ENCODE measurements at regions not wholly inside any gene's neighbourhood (a gene's known extent, or its start where the extent isn't known, plus 50 kb on each side); places are given as distances from the start of the nearest gene placed in this dataset.

DNA sequence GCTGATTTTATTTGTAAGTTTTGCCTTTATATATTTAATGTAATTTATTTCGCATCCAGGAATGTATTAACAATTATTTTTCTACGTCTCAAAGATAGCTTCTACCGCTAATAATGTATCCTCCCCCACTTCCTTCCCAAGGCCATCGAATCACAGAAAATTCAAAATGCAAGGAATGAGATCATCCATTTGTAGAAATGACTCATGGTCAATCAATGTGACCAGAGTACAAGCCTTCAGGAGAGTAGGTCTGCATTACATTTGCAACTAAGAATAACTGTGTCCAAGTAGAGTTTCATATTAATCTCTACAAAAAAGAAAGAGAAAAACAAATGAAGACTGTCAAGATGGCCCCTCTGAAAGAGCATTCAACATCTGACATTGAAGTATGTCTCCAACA lies 205.9 kb upstream of the PHF14 start:
- no peaks in the 10 kb centered on the region for H3K36me3 ChIP-seq (replicated peaks; ENCODE audit: insufficient read depth, low read length)
- H3K27me3 ChIP-seq (replicated peaks; ENCODE audit: insufficient read depth, low read length), result no peaks in the 10 kb centered on the region
- no peaks in the 10 kb centered on the region for H3F3A ChIP-seq (ENCODE audit: insufficient read depth, low read length)
- H2AFZ ChIP-seq (ENCODE audit: low read length), result no peak overlapping the region
- TF ChIP-seq EZH2phosphoT487 (IDR thresholded peaks at IDR 0.05; ENCODE audit: low read length), result no peak
- TF ChIP-seq EZH2 (optimal IDR thresholded peaks at IDR 0.05; ENCODE audit: low read depth, low read length), result no peak
- TF ChIP-seq, protein P1, sequence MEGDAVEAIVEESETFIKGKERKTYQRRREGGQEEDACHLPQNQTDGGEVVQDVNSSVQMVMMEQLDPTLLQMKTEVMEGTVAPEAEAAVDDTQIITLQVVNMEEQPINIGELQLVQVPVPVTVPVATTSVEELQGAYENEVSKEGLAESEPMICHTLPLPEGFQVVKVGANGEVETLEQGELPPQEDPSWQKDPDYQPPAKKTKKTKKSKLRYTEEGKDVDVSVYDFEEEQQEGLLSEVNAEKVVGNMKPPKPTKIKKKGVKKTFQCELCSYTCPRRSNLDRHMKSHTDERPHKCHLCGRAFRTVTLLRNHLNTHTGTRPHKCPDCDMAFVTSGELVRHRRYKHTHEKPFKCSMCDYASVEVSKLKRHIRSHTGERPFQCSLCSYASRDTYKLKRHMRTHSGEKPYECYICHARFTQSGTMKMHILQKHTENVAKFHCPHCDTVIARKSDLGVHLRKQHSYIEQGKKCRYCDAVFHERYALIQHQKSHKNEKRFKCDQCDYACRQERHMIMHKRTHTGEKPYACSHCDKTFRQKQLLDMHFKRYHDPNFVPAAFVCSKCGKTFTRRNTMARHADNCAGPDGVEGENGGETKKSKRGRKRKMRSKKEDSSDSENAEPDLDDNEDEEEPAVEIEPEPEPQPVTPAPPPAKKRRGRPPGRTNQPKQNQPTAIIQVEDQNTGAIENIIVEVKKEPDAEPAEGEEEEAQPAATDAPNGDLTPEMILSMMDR (IDR thresholded peaks at IDR 0.05; ENCODE audit: low read length), result no peak
- no peak overlapping the region for H3K4me3 ChIP-seq (ENCODE audit: low read length)
- H3K9ac ChIP-seq (ENCODE audit: low read length), result no peak overlapping the region
- H3K27ac ChIP-seq (ENCODE audit: low read length), result no peak overlapping the region
- no peaks in the 10 kb centered on the region for H3K9me2 ChIP-seq (replicated peaks; ENCODE audit: insufficient read depth, low read length)
- H3K4me2 ChIP-seq (ENCODE audit: low read depth, low read length), result no peak overlapping the region
- no peak for DNase-seq
- no peaks in the 10 kb centered on the region for H3K79me2 ChIP-seq (ENCODE audit: low read length)
- no peaks in the 10 kb centered on the region for H3K9me3 ChIP-seq (replicated peaks; ENCODE audit: insufficient read depth, low read length)
- no peaks in the 10 kb centered on the region for H4K20me1 ChIP-seq (ENCODE audit: insufficient read depth, low read length)
- no peaks in the 10 kb centered on the region for H3K4me1 ChIP-seq (ENCODE audit: low read length)

DNA sequence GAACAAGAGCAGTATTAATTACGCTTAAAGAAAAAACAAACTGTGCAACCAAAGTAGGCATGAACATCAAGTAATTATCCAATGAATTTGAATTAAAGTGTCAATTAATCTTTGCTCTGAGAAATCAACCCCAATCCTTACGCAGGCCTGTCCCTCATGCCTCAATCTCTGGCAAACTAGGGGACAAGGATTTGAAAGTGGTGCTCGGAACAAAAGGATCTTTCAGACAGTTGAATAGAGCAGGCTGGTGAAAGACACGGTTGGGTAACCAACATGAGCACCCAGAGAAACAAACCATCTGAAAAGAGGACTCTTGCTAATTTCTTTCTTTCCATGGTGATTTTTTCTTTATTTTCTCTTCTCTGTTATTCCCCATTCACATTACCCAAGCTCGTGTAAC lies 203.5 kb upstream of the PHF14 start:
- H3K36me3 ChIP-seq (replicated peaks; ENCODE audit: insufficient read depth, low read length), result no peaks in the 10 kb centered on the region
- H3K9me2 ChIP-seq (replicated peaks; ENCODE audit: insufficient read depth, low read length), result no peaks in the 10 kb centered on the region
- H2AFZ ChIP-seq (ENCODE audit: low read length), result no peak overlapping the region
- no peak overlapping the region for H3K27ac ChIP-seq (ENCODE audit: low read length)
- H3K9ac ChIP-seq (ENCODE audit: low read length), result no peak overlapping the region
- no peaks in the 10 kb centered on the region for H3K9me3 ChIP-seq (replicated peaks; ENCODE audit: insufficient read depth, low read length)
- H4K20me1 ChIP-seq (ENCODE audit: insufficient read depth, low read length), result no peaks in the 10 kb centered on the region
- TF ChIP-seq EZH2phosphoT487 (IDR thresholded peaks at IDR 0.05; ENCODE audit: low read length) (no peak), EZH2 (optimal IDR thresholded peaks at IDR 0.05; ENCODE audit: low read depth, low read length) (no peak)
- TF ChIP-seq, protein P1 (IDR thresholded peaks at IDR 0.05; ENCODE audit: low read length), result no peak
- no peaks in the 10 kb centered on the region for H3K79me2 ChIP-seq (ENCODE audit: low read length)
- no peaks in the 10 kb centered on the region for H3K27me3 ChIP-seq (replicated peaks; ENCODE audit: insufficient read depth, low read length)
- H3K4me1 ChIP-seq (ENCODE audit: low read length), result no peaks in the 10 kb centered on the region
- no peaks in the 10 kb centered on the region for H3F3A ChIP-seq (ENCODE audit: insufficient read depth, low read length)
- no peak overlapping the region for H3K4me3 ChIP-seq (ENCODE audit: low read length)
- DNase-seq, result no peak
- H3K4me2 ChIP-seq (ENCODE audit: low read depth, low read length), result no peak overlapping the region

DNA sequence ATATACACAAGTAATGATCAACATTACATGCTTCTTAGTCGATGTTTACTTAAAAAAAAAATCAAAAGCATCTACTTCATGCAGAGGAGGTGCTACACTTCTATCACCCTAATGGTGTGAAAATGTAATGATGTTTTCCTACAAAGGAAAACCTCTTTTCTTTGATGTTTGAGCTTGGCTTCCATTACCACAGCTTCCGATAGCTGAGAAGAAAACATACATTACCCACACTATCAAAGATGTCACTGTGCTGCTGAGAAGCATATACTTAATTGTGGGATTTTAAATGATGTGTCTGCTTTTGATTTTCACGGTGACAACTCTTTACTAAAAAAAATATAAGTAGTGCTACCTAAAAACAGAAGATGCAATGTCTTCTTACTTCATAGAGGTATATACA lies 200.2 kb upstream of the PHF14 start:
- Histone ChIP-seq H3K27ac (ENCODE audit: low read length) (no peak overlapping the region), H3K27me3 (replicated peaks; ENCODE audit: insufficient read depth, low read length) (no peaks in the 10 kb centered on the region), H3F3A (ENCODE audit: insufficient read depth, low read length) (no peaks in the 10 kb centered on the region), H3K79me2 (ENCODE audit: low read length) (no peaks in the 10 kb centered on the region), H3K36me3 (replicated peaks; ENCODE audit: insufficient read depth, low read length) (no peaks in the 10 kb centered on the region), H3K4me3 (ENCODE audit: low read length) (no peak overlapping the region), H3K9me2 (replicated peaks; ENCODE audit: insufficient read depth, low read length) (no peaks in the 10 kb centered on the region), H2AFZ (ENCODE audit: low read length) (no peak overlapping the region), H3K4me1 (ENCODE audit: low read length) (no peaks in the 10 kb centered on the region), H3K4me2 (ENCODE audit: low read depth, low read length) (no peak overlapping the region), H4K20me1 (ENCODE audit: insufficient read depth, low read length) (no peaks in the 10 kb centered on the region), H3K9ac (ENCODE audit: low read length) (no peak overlapping the region), H3K9me3 (replicated peaks; ENCODE audit: insufficient read depth, low read length) (no peaks in the 10 kb centered on the region)
- DNase-seq, result no peak
- TF ChIP-seq EZH2 (optimal IDR thresholded peaks at IDR 0.05; ENCODE audit: low read depth, low read length) (no peak), EZH2phosphoT487 (IDR thresholded peaks at IDR 0.05; ENCODE audit: low read length) (no peak)
- TF ChIP-seq, protein P1 (IDR thresholded peaks at IDR 0.05; ENCODE audit: low read length), result no peak

Measured in MM.1S (cell line).